KMS-11 (cell line): ENCODE measurements at regions not wholly inside any gene's neighbourhood (a gene's known extent, or its start where the extent isn't known, plus 50 kb on each side); places are given as distances from the start of the nearest gene placed in this dataset.

Source experiments
- H2AFZ ChIP-seq: fragments of 200-600 bp; sonication (generic); 2 replicates; pipeline ENCODE4 v1.6.1; 2016; ENCODE audit warnings: antibody characterized with exemption, mixed run types, low read depth
- H3K27ac ChIP-seq: fragments of 200-600 bp; sonication (generic); 2 replicates; pipeline ENCODE4 v1.6.1; 2016; ENCODE audit warnings: mild to moderate bottlenecking, mixed run types
- H3K27me3 ChIP-seq: fragments of 200-600 bp; sonication (generic); 2 replicates; pipeline ENCODE4 v1.6.1; 2017; ENCODE audit warnings: mild to moderate bottlenecking, low read depth, mixed run types, moderate library complexity; ENCODE audit not compliant: insufficient read depth
- H3K36me3 ChIP-seq: fragments of 200-600 bp; sonication (generic); 2 replicates; pipeline ENCODE4 v1.6.1; 2017; ENCODE audit warnings: mild to moderate bottlenecking, mixed run types; ENCODE audit not compliant: insufficient read depth
- H3K4me1 ChIP-seq: fragments of 200-600 bp; sonication (generic); 2 replicates; pipeline ENCODE4 v1.6.1; 2016; ENCODE audit warnings: mild to moderate bottlenecking, low read depth, mixed run types; ENCODE audit not compliant: poor library complexity, severe bottlenecking
- H3K4me2 ChIP-seq: fragments of 200-600 bp; sonication (generic); 2 replicates; pipeline ENCODE4 v1.7.0; 2016; ENCODE audit warnings: mild to moderate bottlenecking, mixed run types
- H3K4me3 ChIP-seq: fragments of 200-600 bp; sonication (generic); IDR thresholded peaks from 2 replicates; pipeline ENCODE4 v1.6.1; 2017; ENCODE audit warnings: low read depth, low read length, mixed read lengths; ENCODE audit not compliant: insufficient read depth
- H3K79me2 ChIP-seq: fragments of 200-600 bp; sonication (generic); 2 replicates; pipeline ENCODE4 v1.6.1; 2016; ENCODE audit warnings: low read depth, mixed run types; ENCODE audit not compliant: insufficient read depth
- H3K9ac ChIP-seq: fragments of 200-600 bp; sonication (generic); 2 replicates; pipeline ENCODE4 v1.6.1; 2016; ENCODE audit warnings: mild to moderate bottlenecking, mixed run types
- H4K20me1 ChIP-seq: fragments of 200-600 bp; sonication (generic); 2 replicates; pipeline ENCODE4 v1.6.1; 2016; ENCODE audit warnings: mild to moderate bottlenecking, mixed run types; ENCODE audit not compliant: insufficient read depth
- CTCF ChIP-seq: fragments of 200-600 bp; sonication (generic); conservative IDR thresholded peaks from 2 replicates; pipeline ENCODE4 v1.6.1; 2017; ENCODE audit warnings: low read depth, mild to moderate bottlenecking, antibody characterized with exemption, low read length, moderate library complexity, mixed read lengths

DNA sequence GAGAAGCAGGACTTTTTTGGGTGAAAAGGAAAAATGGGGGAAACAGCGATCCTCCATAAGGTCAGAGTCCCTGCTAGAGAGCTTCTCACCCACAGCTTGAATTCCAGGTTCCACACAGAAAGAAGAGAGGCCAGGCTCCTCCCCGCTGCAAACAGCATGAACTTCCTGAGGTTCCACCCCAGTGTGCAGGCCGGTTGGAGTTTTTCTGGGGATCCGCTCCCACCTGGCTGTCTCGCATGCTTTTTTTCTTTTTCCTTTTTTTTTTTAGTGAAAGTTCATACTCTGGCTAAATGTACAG is 595.1 kb upstream of the ZP4 start:
- Histone ChIP-seq H3K27ac (no peak overlapping the region), H3K4me1 (no peaks in the 10 kb centered on the region), H3K79me2 (no peaks in the 10 kb centered on the region), H2AFZ (no peak overlapping the region), H3K9ac (no peak overlapping the region), H3K4me3 (no peak overlapping the region), H4K20me1 (no peaks in the 10 kb centered on the region), H3K4me2 (no peak overlapping the region), H3K36me3 (no peaks in the 10 kb centered on the region), H3K27me3 (no peaks in the 10 kb centered on the region)
- no peak for TF ChIP-seq CTCF

DNA sequence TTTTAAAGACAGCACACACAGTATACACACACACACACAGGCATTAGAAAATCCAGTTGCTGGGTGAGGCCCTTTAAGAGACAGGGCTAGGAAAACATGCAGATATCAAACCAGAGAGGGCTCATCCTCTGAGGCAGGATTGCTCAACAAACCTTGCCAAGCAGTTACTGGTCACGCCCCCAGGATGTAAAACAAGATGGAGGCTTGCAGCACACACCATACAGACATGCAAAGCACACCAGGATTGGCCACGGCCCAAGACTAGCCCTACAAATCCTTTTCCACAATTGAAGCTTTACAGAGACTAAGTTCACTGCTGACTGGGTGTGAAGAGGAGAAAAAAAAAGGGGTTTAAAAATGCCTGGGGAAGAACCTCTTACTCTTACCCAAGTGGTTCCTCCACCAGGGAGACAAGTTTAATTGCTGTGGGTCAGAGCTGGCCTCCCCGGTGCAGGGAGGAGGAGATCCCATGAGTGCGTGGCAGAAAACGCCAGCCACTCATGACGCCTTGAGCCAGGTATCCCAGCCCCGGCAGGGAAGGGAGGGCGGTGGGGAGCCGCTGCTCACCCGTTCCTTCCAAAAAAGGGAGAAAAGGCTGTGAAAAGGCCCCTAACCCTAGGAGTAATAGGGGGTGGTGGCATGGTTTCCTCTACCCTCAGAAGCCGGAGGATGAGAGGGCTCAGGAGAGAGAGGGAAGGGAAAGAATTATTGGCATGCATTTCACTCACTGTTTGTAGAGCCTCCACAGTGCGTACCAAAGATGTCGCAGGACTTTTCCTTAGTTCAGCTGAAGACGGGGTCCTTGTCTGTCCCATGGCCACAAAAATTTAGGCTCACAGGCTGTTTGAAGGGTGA is 594.6 kb upstream of the ZP4 start:
- no peaks in the 10 kb centered on the region for H3K36me3 ChIP-seq
- H3K4me1 ChIP-seq: no peaks in the 10 kb centered on the region
- H3K4me2 ChIP-seq: no peak overlapping the region
- no peak overlapping the region for H3K4me3 ChIP-seq
- TF ChIP-seq CTCF: no peak
- no peak overlapping the region for H3K27ac ChIP-seq
- H4K20me1 ChIP-seq: no peaks in the 10 kb centered on the region
- no peaks in the 10 kb centered on the region for H3K27me3 ChIP-seq
- no peak overlapping the region for H3K9ac ChIP-seq
- no peaks in the 10 kb centered on the region for H3K79me2 ChIP-seq
- no peak overlapping the region for H2AFZ ChIP-seq

- Histone ChIP-seq H3K27me3 (no peaks in the 10 kb centered on the region), H4K20me1 (no peaks in the 10 kb centered on the region), H3K4me1 (no peaks in the 10 kb centered on the region), H3K27ac (no peak overlapping the region), H3K4me3 (no peak overlapping the region), H3K4me2 (no peak overlapping the region), H3K36me3 (no peaks in the 10 kb centered on the region), H3K9ac (no peak overlapping the region), H3K79me2 (no peaks in the 10 kb centered on the region), H2AFZ (no peak overlapping the region)
- TF ChIP-seq CTCF: no peak
Measured at GRCh38 chr1:238484121-238484520, 593.4 kb upstream of the ZP4 start.

GRCh38 chr1:238476841-238477240 is 586.1 kb upstream of the ZP4 start:
- H2AFZ ChIP-seq: no peak overlapping the region
- TF ChIP-seq CTCF: no peak
- no peak overlapping the region for H3K27ac ChIP-seq

More at GRCh38 chr1:238476841-238477240, 586.1 kb upstream of the ZP4 start:
- Histone ChIP-seq H3K4me2 (no peak overlapping the region), H3K4me1 (no peaks in the 10 kb centered on the region), H3K27me3 (no peaks in the 10 kb centered on the region), H3K9ac (no peak overlapping the region), H3K36me3 (no peaks in the 10 kb centered on the region), H3K79me2 (no peaks in the 10 kb centered on the region), H3K4me3 (no peak overlapping the region), H4K20me1 (no peaks in the 10 kb centered on the region)
